ENCODE measurements at regions not wholly inside any gene's neighbourhood (a gene's known extent, or its start where the extent isn't known, plus 50 kb on each side); places are given as distances from the start of the nearest gene placed in this dataset.

- TF ChIP-seq CREB3 (CRISPR knock-in tag; IDR thresholded peaks at IDR 0.05) (no peak), NR2F1 (CRISPR knock-in tag; IDR thresholded peaks at IDR 0.05) (no peak), SRSF4 (IDR thresholded peaks at IDR 0.05; ENCODE audit: low read depth, low read length, poor library complexity, severe bottlenecking) (no peak), NR1H2 (CRISPR knock-in tag; IDR thresholded peaks at IDR 0.05; ENCODE audit: borderline replicate concordance, low read depth) (no peak), SNAPC2 (CRISPR knock-in tag; IDR thresholded peaks at IDR 0.05) (no peak), ZFP37 (CRISPR knock-in tag; IDR thresholded peaks at IDR 0.05; ENCODE audit: borderline replicate concordance) (no peak), ZNF276 (CRISPR knock-in tag; IDR thresholded peaks at IDR 0.05; ENCODE audit: low read depth) (no peak), ATF4 (CRISPR knock-in tag; IDR thresholded peaks at IDR 0.05) (no peak), ZNF264 (CRISPR knock-in tag; IDR thresholded peaks at IDR 0.05) (no peak), ZSCAN21 (CRISPR knock-in tag; IDR thresholded peaks at IDR 0.05; ENCODE audit: borderline replicate concordance) (no peak), ZNF713 (CRISPR knock-in tag; IDR thresholded peaks at IDR 0.05) (no peak), ZNF430 (CRISPR knock-in tag; IDR thresholded peaks at IDR 0.05) (no peak), HMGA1 (CRISPR knock-in tag; conservative IDR thresholded peaks at IDR 0.05) (no peak), MAZ (IDR thresholded peaks at IDR 0.05; ENCODE audit: borderline replicate concordance, low read depth, low read length) (no peak), MAZ (CRISPR knock-in tag; IDR thresholded peaks at IDR 0.05; ENCODE audit: low read depth) (no peak)
- CTCF ChIA-PET (ENCODE audit: low intra/inter-chr PET ratio, low total read pairs): no interaction called here
- H3K27ac ChIP-seq (ENCODE audit: extremely low read length, insufficient read depth, low read length): no peak overlapping the region
- no peak for FAIRE-seq
- no peaks in the 10 kb centered on the region for H3K79me2 ChIP-seq (ENCODE audit: insufficient read depth, low read length)
- no peaks in the 10 kb centered on the region for H3K4me1 ChIP-seq (ENCODE audit: insufficient read depth, low read length)
- no peak overlapping the region for H2AFZ ChIP-seq (ENCODE audit: low read length)
- no peaks in the 10 kb centered on the region for H4K20me1 ChIP-seq (ENCODE audit: insufficient read depth, low read length)
- no peak for DNase-seq (ENCODE audit: low spot score)
- no TSS peak for BruUV-seq (replicated peaks)
- POLR2A ChIA-PET: no interaction called here
- in situ Hi-C loops (cut with HindIII; ENCODE audit: extremely low pct_ligation_motif_present, low pct_unique_long_range_greater_than_20kb): no loop called here
- H3K27me3 ChIP-seq (ENCODE audit: control insufficient read depth in 1 of 2, insufficient read depth in 2 of 2, low read length in 2 of 2): peaks cover 0 to 3% of the 10 kb centered on the region in 2 experiments; a peak in 2 of 5 replicates
- no peaks in the 10 kb centered on the region for H3K36me3 ChIP-seq (replicated peaks in 1 of 2; ENCODE audit: control insufficient read depth in 1 of 2, insufficient read depth in 2 of 2, low read length in 2 of 2)
- no peak for ATAC-seq
- no peak overlapping the region for H3K9ac ChIP-seq (ENCODE audit: insufficient read depth, low read depth, low read length)
- intact Hi-C loops (cut with micrococcal nuclease; ENCODE audit: unreplicated experiment): no loop called here
- no peaks in the 10 kb centered on the region for H3K9me3 ChIP-seq (ENCODE audit: low read length)
- 11% methylated on average over 4 of the region's 4 CpGs for WGBS (ENCODE audit: low lambda C conversion rate)
- H3K4me2 ChIP-seq (ENCODE audit: low read depth, low read length): no peak overlapping the region
- no peak overlapping the region for H3K4me3 ChIP-seq (replicated peaks in 1 of 3; ENCODE audit: insufficient read depth in 1 of 3, low read depth in 2 of 3, low read length in 3 of 3)
Observed at GRCh38 chr14:98961191-98961590, 310.8 kb downstream of the BCL11B start.

Measured in HepG2 (cell line).